Thyroid gland (tissue), 4 donors: ENCODE measurements at regions not wholly inside any gene's neighbourhood (a gene's known extent, or its start where the extent isn't known, plus 50 kb on each side); places are given as distances from the start of the nearest gene placed in this dataset.

Source experiments
- DNase-seq, 2 donors: peaks; one replicate each; pipeline ENCODE4 v3.0.0-alpha.2; 2019
- H3K27ac ChIP-seq, 3 donors: fragments of 200-600 bp; sonication (generic); 1 replicate in 2 of 3; 2 replicates in 1 of 3; pipeline ENCODE4 v1.5.1; 2016 to 2019; ENCODE audit warnings: mild to moderate bottlenecking in 1 of 3, moderate library complexity in 1 of 3
- H3K27me3 ChIP-seq: fragments of 200-600 bp; sonication (generic); one replicate; pipeline ENCODE4 v1.5.1; 2019
- H3K36me3 ChIP-seq, 2 donors: fragments of 200-600 bp; sonication (generic); one replicate each; pipeline ENCODE4 v1.5.1; 2016 to 2019
- H3K4me1 ChIP-seq, 2 donors: fragments of 200-600 bp; sonication (generic); one replicate each; pipeline ENCODE4 v1.5.1; 2017 to 2019
- H3K4me3 ChIP-seq, 3 donors: fragments of 200-600 bp; sonication (generic); replicated peaks in 1 of 3; 1 replicate in 2 of 3; 2 replicates in 1 of 3; pipeline ENCODE4 v1.5.1; 2016; ENCODE audit warnings: mild to moderate bottlenecking in 1 of 3
- H3K9me3 ChIP-seq: fragments of 200-600 bp; sonication (generic); one replicate; pipeline ENCODE4 v1.5.1; 2017
- CTCF ChIP-seq, 6 experiments: fragments of 200-600 bp in 3 of 6; fragments of 450-650 bp in 3 of 6; sonication (generic) in 3 of 6; IDR thresholded peaks; one replicate each; pipeline ENCODE4 v1.5.1; 2016 to 2019; ENCODE audit warnings: antibody characterized with exemption in 6 of 6, mild to moderate bottlenecking in 2 of 6, inconsistent platforms in 1 of 6, moderate library complexity in 1 of 6
- POLR2A ChIP-seq, 2 donors: fragments of 450-650 bp; IDR thresholded peaks; one replicate each; pipeline ENCODE4 v1.6.1; 2017; ENCODE audit warnings: antibody characterized with exemption in 2 of 2, mild to moderate bottlenecking in 2 of 2, moderate library complexity in 1 of 2
- WGBS, 2 donors: methylation state at CpG; one replicate each; pipeline ENCODE4 v1.1.5; 2017; 5-methylcytosine and 5-hydroxymethylcytosine counted together
- intact Hi-C: fragments of 100-400 bp; cut with DNase I; formaldehyde crosslinking; loops from one replicate; pipeline ENCODE4 v1.15.1; 2023

- no peaks in the 10 kb centered on the region for H3K4me1 ChIP-seq
- H3K27ac ChIP-seq = no peak overlapping the region
- no peaks in the 10 kb centered on the region for H3K27me3 ChIP-seq
- no peak overlapping the region for H3K4me3 ChIP-seq
- H3K9me3 ChIP-seq = no peaks in the 10 kb centered on the region
- H3K36me3 ChIP-seq = no peaks in the 10 kb centered on the region
- intact Hi-C loops = no loop called here
- 89 to 93% methylated on average over 1 of the region's 1 CpG for whole genome bisulfite sequencing, 2 donors
- no peak for TF ChIP-seq CTCF (IDR thresholded peaks at IDR 0.05)
- DNase-seq = no peak
Measured at GRCh38 chr10:95122736-95123135, 53.4 kb upstream of the CYP2C8 start.

- no peaks in the 10 kb centered on the region for H3K9me3 ChIP-seq
- no peak overlapping the region for H3K4me3 ChIP-seq
- H3K27me3 ChIP-seq = no peaks in the 10 kb centered on the region
- 63 to 85% methylated on average over 2 of the region's 2 CpGs for WGBS, 2 donors
- no peaks in the 10 kb centered on the region for H3K36me3 ChIP-seq
- no peaks in the 10 kb centered on the region for H3K4me1 ChIP-seq
- no peak for DNase-seq
- TF ChIP-seq CTCF (IDR thresholded peaks at IDR 0.05) (no peak), POLR2A (IDR thresholded peaks at IDR 0.05) (no peak)
- no peak overlapping the region for H3K27ac ChIP-seq
- intact Hi-C loops = no loop called here
Measured at GRCh38 chr10:95121904-95122303, 52.6 kb upstream of the CYP2C8 start.
